Esophagus muscularis mucosa (tissue), 4 donors: ENCODE measurements at regions not wholly inside any gene's neighbourhood (a gene's known extent, or its start where the extent isn't known, plus 50 kb on each side); places are given as distances from the start of the nearest gene placed in this dataset.
A peak's percentile ranks its signal among the peaks of the same experiment; 100 is the strongest.

Experiments
- DNase-seq: peaks from one replicate; pipeline ENCODE4 v3.0.0-alpha.2; 2017; ENCODE audit errors: extremely low spot score
- H3K27ac ChIP-seq, 4 donors: fragments of 200-600 bp; sonication (generic); replicated peaks in 1 of 4; 1 replicate in 3 of 4; 2 replicates in 1 of 4; pipeline ENCODE4 v1.5.1; 2016 to 2019; ENCODE audit warnings: mild to moderate bottlenecking in 1 of 4
- H3K27me3 ChIP-seq, 4 donors: fragments of 200-600 bp; sonication (generic); one replicate each; pipeline versions ENCODE4 v1.5.1 to v1.6.0; 2016 to 2019
- H3K36me3 ChIP-seq, 4 donors: fragments of 200-600 bp; sonication (generic); one replicate each; pipeline ENCODE4 v1.5.1; 2016 to 2019
- H3K4me1 ChIP-seq, 4 donors: fragments of 200-600 bp; sonication (generic); one replicate each; pipeline ENCODE4 v1.5.1; 2016 to 2019
- H3K4me3 ChIP-seq, 4 donors: fragments of 200-600 bp; sonication (generic); 1 replicate in 2 of 4; 2 replicates in 2 of 4; pipeline ENCODE4 v1.5.1; 2016 to 2019; ENCODE audit warnings: mild to moderate bottlenecking in 4 of 4, moderate library complexity in 1 of 4
- H3K9me3 ChIP-seq, 4 donors: fragments of 200-600 bp; sonication (generic); 1 replicate in 3 of 4; 2 replicates in 1 of 4; pipeline ENCODE4 v1.5.1; 2016 to 2019
- EP300 ChIP-seq: sonication (generic); formaldehyde crosslinking; IDR thresholded peaks from one replicate; pipeline ENCODE4 v1.6.1; 2017; ENCODE audit warnings: antibody characterized with exemption
- POLR2A ChIP-seq: fragments of 450-650 bp; IDR thresholded peaks from one replicate; pipeline ENCODE4 v1.6.1; 2017; ENCODE audit warnings: antibody characterized with exemption, moderate library complexity, mild to moderate bottlenecking, low read depth
- POLR2AphosphoS5 ChIP-seq, 2 donors: sonication (generic); formaldehyde crosslinking; IDR thresholded peaks; one replicate each; pipeline ENCODE4 v1.6.1; 2017; ENCODE audit warnings: antibody characterized with exemption in 2 of 2
- WGBS: methylation state at CpG from one replicate; pipeline ENCODE4 v1.1.5; 2018; 5-methylcytosine and 5-hydroxymethylcytosine counted together
- intact Hi-C: fragments of 100-400 bp; cut with DNase I; formaldehyde crosslinking; loops from one replicate; pipeline ENCODE4 v1.15.1; 2023
- TF ChIP-seq, protein P1 (sequence below), 3 experiments: fragments of 200-600 bp in 2 of 3; fragments of 450-650 bp in 1 of 3; sonication (generic) in 2 of 3; IDR thresholded peaks; one replicate each; pipeline ENCODE4 v1.5.1; 2017 to 2019; ENCODE audit warnings: antibody characterized with exemption in 3 of 3, mild to moderate bottlenecking in 2 of 3, moderate library complexity in 1 of 3

DNA sequence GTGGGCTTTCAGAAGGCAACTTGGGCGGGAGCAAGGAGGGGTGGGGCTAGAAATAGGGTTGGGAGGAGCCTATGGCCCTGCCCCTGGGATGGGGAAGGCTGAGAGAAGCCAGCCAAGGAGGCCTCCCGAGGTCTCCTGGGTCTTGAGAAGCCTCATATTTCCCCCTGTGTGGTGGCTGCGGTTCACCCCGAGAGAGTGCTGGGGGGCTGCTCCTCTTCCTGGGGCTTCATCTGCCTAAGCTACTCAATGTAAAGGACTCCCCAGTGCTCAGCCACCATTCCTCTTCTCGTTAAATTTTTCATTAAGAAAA is 174.3 kb downstream of the SMAD6 start:
- TF ChIP-seq, protein P1, sequence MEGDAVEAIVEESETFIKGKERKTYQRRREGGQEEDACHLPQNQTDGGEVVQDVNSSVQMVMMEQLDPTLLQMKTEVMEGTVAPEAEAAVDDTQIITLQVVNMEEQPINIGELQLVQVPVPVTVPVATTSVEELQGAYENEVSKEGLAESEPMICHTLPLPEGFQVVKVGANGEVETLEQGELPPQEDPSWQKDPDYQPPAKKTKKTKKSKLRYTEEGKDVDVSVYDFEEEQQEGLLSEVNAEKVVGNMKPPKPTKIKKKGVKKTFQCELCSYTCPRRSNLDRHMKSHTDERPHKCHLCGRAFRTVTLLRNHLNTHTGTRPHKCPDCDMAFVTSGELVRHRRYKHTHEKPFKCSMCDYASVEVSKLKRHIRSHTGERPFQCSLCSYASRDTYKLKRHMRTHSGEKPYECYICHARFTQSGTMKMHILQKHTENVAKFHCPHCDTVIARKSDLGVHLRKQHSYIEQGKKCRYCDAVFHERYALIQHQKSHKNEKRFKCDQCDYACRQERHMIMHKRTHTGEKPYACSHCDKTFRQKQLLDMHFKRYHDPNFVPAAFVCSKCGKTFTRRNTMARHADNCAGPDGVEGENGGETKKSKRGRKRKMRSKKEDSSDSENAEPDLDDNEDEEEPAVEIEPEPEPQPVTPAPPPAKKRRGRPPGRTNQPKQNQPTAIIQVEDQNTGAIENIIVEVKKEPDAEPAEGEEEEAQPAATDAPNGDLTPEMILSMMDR (IDR thresholded peaks at IDR 0.05), result no peak
- TF ChIP-seq POLR2AphosphoS5 (IDR thresholded peaks at IDR 0.05) (no peak), POLR2A (no peak), EP300 (no peak)
- WGBS, result 74% methylated on average over 5 of the region's 5 CpGs
- H3K4me1 ChIP-seq, result peaks cover 32 to 46% (median 39%) of the 10 kb centered on the region in 4 donors
- no peaks in the 10 kb centered on the region for H3K36me3 ChIP-seq
- no peak for DNase-seq
- no peaks in the 10 kb centered on the region for H3K27me3 ChIP-seq
- no peak overlapping the region for H3K27ac ChIP-seq
- H3K4me3 ChIP-seq, result no peak overlapping the region
- intact Hi-C loops, result no loop called here
- no peaks in the 10 kb centered on the region for H3K9me3 ChIP-seq

DNA sequence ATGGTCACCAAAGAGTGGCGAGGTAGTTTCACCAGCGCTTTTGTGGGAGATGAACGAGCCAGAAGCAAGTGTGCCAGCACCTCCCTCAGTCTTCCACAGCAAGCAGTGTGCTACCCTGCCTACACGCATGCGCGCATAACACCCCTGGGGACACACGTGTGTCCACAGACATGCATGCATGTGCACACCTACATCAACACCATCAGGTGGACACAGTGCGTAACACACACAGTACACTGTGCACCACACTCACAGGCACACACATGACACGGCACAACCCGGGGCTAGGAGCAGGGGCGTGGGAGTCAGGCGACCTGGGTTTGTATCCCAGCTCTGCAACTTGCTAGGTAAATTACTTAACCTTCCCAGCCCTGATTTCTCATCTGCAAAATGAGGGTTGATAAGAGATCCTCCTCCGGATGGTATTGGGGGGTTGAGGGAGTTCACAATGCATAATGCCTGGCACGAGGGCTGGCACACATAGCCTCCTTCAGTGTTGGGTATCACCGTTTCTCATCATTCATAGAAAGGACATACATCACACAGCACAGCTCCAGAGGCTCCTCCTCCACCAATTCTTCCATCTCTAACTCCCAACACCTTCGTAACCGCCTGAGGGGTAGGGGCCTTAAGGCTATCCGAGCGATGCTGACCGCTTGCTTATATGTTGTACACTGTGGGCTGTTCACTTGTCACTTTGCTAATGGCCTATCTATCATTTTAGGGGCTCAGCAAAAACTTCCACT is 174.9 kb downstream of the SMAD6 start:
- peak overlapping the region in 2 of 4 donors; percentile 41 to 54 for H3K27ac ChIP-seq
- H3K9me3 ChIP-seq, result no peaks in the 10 kb centered on the region
- TF ChIP-seq, protein P1 (IDR thresholded peaks at IDR 0.05), result no peak
- TF ChIP-seq POLR2AphosphoS5 (IDR thresholded peaks at IDR 0.05) (no peak), POLR2A (no peak), EP300 (no peak)
- intact Hi-C loops, result no loop called here
- peaks cover 37 to 51% (median 44%) of the 10 kb centered on the region in 4 donors for H3K4me1 ChIP-seq
- no peak overlapping the region for H3K4me3 ChIP-seq
- peak; percentile 89 for DNase-seq
- WGBS, result 84% methylated on average over 20 of the region's 20 CpGs
- H3K36me3 ChIP-seq, result no peaks in the 10 kb centered on the region
- no peaks in the 10 kb centered on the region for H3K27me3 ChIP-seq

DNA sequence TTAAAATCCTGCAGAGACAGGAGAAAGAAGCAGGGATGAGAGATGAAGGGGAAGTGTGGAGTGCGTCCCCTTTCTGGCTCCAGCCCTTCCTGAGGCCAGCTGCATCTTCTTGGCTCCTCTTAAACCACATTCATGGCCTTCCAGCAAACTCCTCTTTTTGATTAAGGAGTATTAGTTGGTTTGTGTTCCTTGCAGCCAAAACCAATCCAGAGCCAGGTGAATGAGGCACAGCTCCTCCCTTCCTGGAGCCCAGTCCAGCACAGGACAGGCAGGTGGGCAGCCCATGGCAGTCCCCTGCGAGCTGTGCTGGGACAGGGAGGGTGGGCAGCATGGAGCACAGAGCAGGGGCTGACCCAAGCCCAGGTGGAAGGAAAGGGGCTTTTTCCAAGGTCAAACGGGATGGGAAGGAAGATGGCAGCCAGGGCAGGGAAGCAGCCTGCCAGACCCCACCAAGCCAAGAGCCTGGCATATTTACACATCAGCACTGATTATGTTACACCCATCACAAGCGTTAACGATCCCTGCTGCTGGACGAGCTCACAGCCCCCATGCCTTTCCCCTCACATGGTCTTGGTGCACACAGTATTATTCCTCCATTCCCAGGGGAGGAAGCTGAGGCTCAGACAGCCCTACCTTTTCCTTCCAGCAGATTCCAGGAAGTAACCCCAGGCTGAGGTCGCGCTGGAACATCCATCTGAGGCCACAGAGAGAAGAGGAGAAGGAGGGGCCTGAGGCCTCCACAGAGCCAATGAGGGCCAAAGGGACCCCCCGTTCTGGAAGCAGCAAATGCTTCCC is 175.6 kb downstream of the SMAD6 start:
- Histone ChIP-seq H3K4me1 (peaks cover 45 to 59% (median 52%) of the 10 kb centered on the region in 4 donors), H3K36me3 (no peaks in the 10 kb centered on the region), H3K4me3 (no peak overlapping the region), H3K27ac (peak overlapping the region; percentile 40 to 54 (median 44)), H3K9me3 (no peaks in the 10 kb centered on the region), H3K27me3 (no peaks in the 10 kb centered on the region)
- WGBS, result 60% methylated on average over 9 of the region's 9 CpGs
- TF ChIP-seq POLR2A (no peak), POLR2AphosphoS5 (IDR thresholded peaks at IDR 0.05) (peak; percentile 18 to 55)
- intact Hi-C loops, result no loop called here
- DNase-seq, result peak; percentile 88

DNA sequence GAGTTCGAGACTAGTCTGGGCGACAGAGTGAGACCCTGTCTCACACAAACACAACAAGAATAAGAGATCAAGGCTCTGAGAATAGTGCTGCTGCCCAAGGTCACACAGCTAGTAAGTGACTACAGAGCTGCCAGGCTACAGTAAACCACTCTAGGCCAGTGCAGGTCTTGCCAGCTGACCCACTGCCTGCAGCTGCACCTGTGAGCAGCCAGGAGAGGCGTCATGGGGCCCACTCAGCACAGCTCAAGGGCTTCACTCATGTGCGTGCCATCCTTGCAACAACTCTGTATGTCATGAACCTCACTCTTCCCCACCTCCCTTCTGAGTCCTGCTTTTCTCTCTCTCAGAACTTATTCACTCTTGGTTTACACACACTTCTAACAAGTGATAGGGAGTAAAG is 176.7 kb downstream of the SMAD6 start:
- intact Hi-C loops, result no loop called here
- H3K36me3 ChIP-seq, result no peaks in the 10 kb centered on the region
- H3K4me3 ChIP-seq, result no peak overlapping the region
- H3K4me1 ChIP-seq, result peaks cover 54 to 66% (median 62%) of the 10 kb centered on the region in 4 donors
- WGBS, result 94% methylated on average over 4 of the region's 4 CpGs
- H3K27me3 ChIP-seq, result no peaks in the 10 kb centered on the region
- TF ChIP-seq, protein P1 (IDR thresholded peaks at IDR 0.05), result no peak
- TF ChIP-seq POLR2A (no peak), POLR2AphosphoS5 (IDR thresholded peaks at IDR 0.05) (no peak), EP300 (no peak)
- peak; percentile 75 for DNase-seq
- peak overlapping the region in 2 of 4 donors; percentile 17 to 45 for H3K27ac ChIP-seq
- no peaks in the 10 kb centered on the region for H3K9me3 ChIP-seq
